Spleen (tissue), 11 donors: ENCODE measurements at regions not wholly inside any gene's neighbourhood (a gene's known extent, or its start where the extent isn't known, plus 50 kb on each side); places are given as distances from the start of the nearest gene placed in this dataset.

Experiments used
- DNase-seq: peaks from one replicate; pipeline ENCODE4 v3.0.0-alpha.2; 2020
- H3K27ac ChIP-seq, 8 donors: fragments of 200-600 bp; sonication (generic) in 7 of 8; 1 replicate in 4 of 8; 2 replicates in 4 of 8; pipeline versions ENCODE4 v1.5.0 to v1.8.0; 2016 to 2021; ENCODE audit warnings: inconsistent platforms in 4 of 8, mild to moderate bottlenecking in 4 of 8, moderate library complexity in 1 of 8
- H3K27me3 ChIP-seq, 7 donors: fragments of 200-600 bp; sonication (generic) in 6 of 7; replicated peaks in 1 of 7; 1 replicate in 4 of 7; 2 replicates in 3 of 7; pipeline versions ENCODE4 v1.5.0 to v1.8.0; 2016 to 2021; ENCODE audit warnings: inconsistent platforms in 3 of 7, mild to moderate bottlenecking in 1 of 7
- H3K36me3 ChIP-seq, 6 donors: fragments of 200-600 bp; sonication (generic) in 5 of 6; 1 replicate in 4 of 6; 2 replicates in 2 of 6; pipeline versions ENCODE4 v1.5.0 to v1.8.0; 2016 to 2021; ENCODE audit warnings: inconsistent platforms in 2 of 6
- H3K4me1 ChIP-seq, 6 donors: fragments of 200-600 bp; sonication (generic) in 5 of 6; 1 replicate in 3 of 6; 2 replicates in 3 of 6; pipeline versions ENCODE4 v1.5.0 to v1.8.0; 2016 to 2021; ENCODE audit warnings: inconsistent platforms in 3 of 6
- H3K4me3 ChIP-seq, 8 donors: fragments of 200-600 bp; sonication (generic) in 7 of 8; 1 replicate in 4 of 8; 2 replicates in 4 of 8; pipeline versions ENCODE4 v1.5.0 to v1.8.0; 2016 to 2021; ENCODE audit warnings: inconsistent platforms in 4 of 8, mild to moderate bottlenecking in 4 of 8, moderate library complexity in 2 of 8
- H3K9me3 ChIP-seq, 8 donors: fragments of 200-600 bp; sonication (generic) in 7 of 8; 1 replicate in 4 of 8; 2 replicates in 4 of 8; pipeline versions ENCODE4 v1.5.0 to v1.8.0; 2016 to 2021; ENCODE audit warnings: inconsistent platforms in 4 of 8
- POLR2A ChIP-seq, 3 donors: fragments of 450-650 bp; IDR thresholded peaks; one replicate each; pipeline ENCODE4 v1.5.1; 2017; ENCODE audit warnings: antibody characterized with exemption in 3 of 3, mild to moderate bottlenecking in 1 of 3
- POLR2AphosphoS5 ChIP-seq, 3 donors: sonication (generic); formaldehyde crosslinking; IDR thresholded peaks; one replicate each; pipeline ENCODE4 v1.5.1; 2017; ENCODE audit warnings: antibody characterized with exemption in 3 of 3
- WGBS, 5 donors: extraction: QIAGEN DNeasy Blood & Tissue Kit in 3 of 5; methylation state at CpG; one replicate each; pipeline versions ENCODE4 v1.1.5 to v1.1.7; 2013 to 2018; 5-methylcytosine and 5-hydroxymethylcytosine counted together
- intact Hi-C: fragments of 100-400 bp; cut with DNase I; formaldehyde crosslinking; loops from one replicate; pipeline ENCODE4 v1.15.0; 2023; ENCODE audit warnings: low total_unique reads
- TF ChIP-seq, protein P1 (sequence below), 11 experiments: fragments of 200-600 bp in 7 of 11; fragments of 450-650 bp in 4 of 11; sonication (generic) in 4 of 11; IDR thresholded peaks in 8 of 11; conservative IDR thresholded peaks in 3 of 11; 1 replicate in 7 of 11; 2 replicates in 4 of 11; pipeline versions ENCODE4 v1.4.0 to v1.8.0; 2016 to 2021; ENCODE audit warnings: antibody characterized with exemption in 11 of 11, inconsistent platforms in 4 of 11, mild to moderate bottlenecking in 1 of 11
- donor health status: healthy with polysubstance abuse.
- donor health status: DM: no; HTN: no; CAD: no; lungs with moderate emphysema.
- donor health status: DM: no; HTN: no; CAD: no.
- donor health status: Bipolar disorder and iron deficiency.
- donor health status: healthy.
- donor health status: DM: no; HTN: no; CAD: no.
- donor health status: DM: yes; HTN: yes; CAD: no.

DNA sequence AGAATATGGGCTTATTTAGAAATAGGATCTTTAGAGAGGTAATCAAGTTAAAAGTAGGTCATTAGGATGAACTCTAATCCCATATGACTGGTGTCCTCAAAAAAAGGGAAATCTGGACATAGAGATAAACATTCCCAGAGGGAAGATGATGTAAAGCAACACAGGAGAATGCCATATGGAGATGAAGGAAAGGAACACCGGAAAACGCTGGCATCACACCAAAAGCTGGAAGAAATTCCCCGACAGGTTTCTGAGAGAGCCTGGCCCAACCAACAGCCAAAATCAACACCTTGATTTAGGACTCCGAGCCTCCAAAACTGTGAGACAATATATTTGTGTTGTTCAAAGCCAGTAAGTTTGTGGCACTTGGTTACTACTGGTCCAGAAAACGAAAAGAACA lies 296.7 kb downstream of the DSEL start:
- no peak for DNase-seq
- Histone ChIP-seq H3K36me3 (no peaks in the 10 kb centered on the region), H3K27ac (no peak overlapping the region), H3K9me3 (no peaks in the 10 kb centered on the region), H3K4me3 (no peak overlapping the region), H3K27me3 (no peaks in the 10 kb centered on the region), H3K4me1 (peaks cover 0 to 6% (median 0%) of the 10 kb centered on the region in 6 donors)
- 74 to 86% (median 79%) methylated on average over 5 of the region's 5 CpGs for WGBS, 5 donors
- TF ChIP-seq POLR2AphosphoS5 (IDR thresholded peaks at IDR 0.05) (no peak), POLR2A (IDR thresholded peaks at IDR 0.05) (no peak)
- TF ChIP-seq, protein P1, sequence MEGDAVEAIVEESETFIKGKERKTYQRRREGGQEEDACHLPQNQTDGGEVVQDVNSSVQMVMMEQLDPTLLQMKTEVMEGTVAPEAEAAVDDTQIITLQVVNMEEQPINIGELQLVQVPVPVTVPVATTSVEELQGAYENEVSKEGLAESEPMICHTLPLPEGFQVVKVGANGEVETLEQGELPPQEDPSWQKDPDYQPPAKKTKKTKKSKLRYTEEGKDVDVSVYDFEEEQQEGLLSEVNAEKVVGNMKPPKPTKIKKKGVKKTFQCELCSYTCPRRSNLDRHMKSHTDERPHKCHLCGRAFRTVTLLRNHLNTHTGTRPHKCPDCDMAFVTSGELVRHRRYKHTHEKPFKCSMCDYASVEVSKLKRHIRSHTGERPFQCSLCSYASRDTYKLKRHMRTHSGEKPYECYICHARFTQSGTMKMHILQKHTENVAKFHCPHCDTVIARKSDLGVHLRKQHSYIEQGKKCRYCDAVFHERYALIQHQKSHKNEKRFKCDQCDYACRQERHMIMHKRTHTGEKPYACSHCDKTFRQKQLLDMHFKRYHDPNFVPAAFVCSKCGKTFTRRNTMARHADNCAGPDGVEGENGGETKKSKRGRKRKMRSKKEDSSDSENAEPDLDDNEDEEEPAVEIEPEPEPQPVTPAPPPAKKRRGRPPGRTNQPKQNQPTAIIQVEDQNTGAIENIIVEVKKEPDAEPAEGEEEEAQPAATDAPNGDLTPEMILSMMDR (IDR thresholded peaks at IDR 0.05 in 8 of 11, conservative IDR thresholded peaks at IDR 0.05 in 3 of 11) = no peak
- intact Hi-C loops = loop anchor here (5.0 kb wide), 1 partner anchor 1437 kb away; no protein-coding TSS in a partner anchor

DNA sequence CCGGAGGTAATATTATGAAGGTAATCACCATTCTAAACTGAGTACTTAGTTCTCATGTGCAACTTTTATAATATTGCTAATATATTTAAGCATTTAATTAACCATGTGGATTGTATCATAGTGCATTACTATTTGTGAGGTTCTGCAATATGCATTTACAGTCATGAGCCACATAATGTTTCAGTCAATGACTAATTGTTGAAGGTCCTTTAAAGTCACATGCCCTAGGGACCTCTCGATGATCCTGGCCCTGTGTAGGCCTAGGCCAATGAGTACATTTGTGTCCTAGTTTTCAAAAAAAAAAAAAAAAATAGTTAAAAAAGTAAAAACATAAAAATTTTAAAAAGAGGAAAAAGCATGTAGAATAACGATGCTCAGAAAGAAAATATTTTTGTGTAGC lies 298.0 kb downstream of the DSEL start:
- WGBS, 5 donors = 86 to 93% (median 89%) methylated on average over 3 of the region's 3 CpGs
- DNase-seq = no peak
- no peak overlapping the region for H3K4me3 ChIP-seq
- intact Hi-C loops = loop anchor here (5.0 kb wide), 1 partner anchor 1439 kb away; no protein-coding TSS in a partner anchor
- H3K4me1 ChIP-seq = peaks cover 0 to 6% (median 0%) of the 10 kb centered on the region in 6 donors
- H3K36me3 ChIP-seq = no peaks in the 10 kb centered on the region
- H3K27me3 ChIP-seq = no peaks in the 10 kb centered on the region
- no peaks in the 10 kb centered on the region for H3K9me3 ChIP-seq
- H3K27ac ChIP-seq = no peak overlapping the region
- TF ChIP-seq, protein P1 (IDR thresholded peaks at IDR 0.05 in 8 of 11, conservative IDR thresholded peaks at IDR 0.05 in 3 of 11) = no peak
- TF ChIP-seq POLR2A (IDR thresholded peaks at IDR 0.05) = no peak

- no peaks in the 10 kb centered on the region for H3K27me3 ChIP-seq
- intact Hi-C loops = loop anchor here (5.0 kb wide), 1 partner anchor 1440 kb away; no protein-coding TSS in a partner anchor
- H3K36me3 ChIP-seq = no peaks in the 10 kb centered on the region
- H3K4me1 ChIP-seq = peaks cover 0 to 6% (median 0%) of the 10 kb centered on the region in 6 donors
- H3K9me3 ChIP-seq = no peaks in the 10 kb centered on the region
- 4 to 9% (median 7%) methylated on average over 7 of the region's 7 CpGs for WGBS, 5 donors
- no peak for DNase-seq
- TF ChIP-seq POLR2AphosphoS5 (IDR thresholded peaks at IDR 0.05) (no peak), POLR2A (IDR thresholded peaks at IDR 0.05) (no peak)
- TF ChIP-seq, protein P1 (IDR thresholded peaks at IDR 0.05 in 8 of 11, conservative IDR thresholded peaks at IDR 0.05 in 3 of 11) = peak; percentile 57 to 83 (median 76)
- no peak overlapping the region for H3K4me3 ChIP-seq
- no peak overlapping the region for H3K27ac ChIP-seq
These were observed 298.9 kb downstream of the DSEL start for GRCh38 chr18:67217551-67218166.

GRCh38 chr18:67216846-67217245 lies 299.7 kb downstream of the DSEL start:
- no peak for DNase-seq
- Histone ChIP-seq H3K27ac (no peak overlapping the region), H3K4me3 (no peak overlapping the region), H3K4me1 (peaks cover 0 to 6% (median 0%) of the 10 kb centered on the region in 6 donors), H3K36me3 (no peaks in the 10 kb centered on the region), H3K27me3 (no peaks in the 10 kb centered on the region), H3K9me3 (no peaks in the 10 kb centered on the region)
- intact Hi-C loops = loop anchor here (5.0 kb wide), 1 partner anchor 1440 kb away; no protein-coding TSS in a partner anchor
- WGBS, 5 donors = 80 to 98% (median 86%) methylated on average over 1 of the region's 1 CpG
- TF ChIP-seq POLR2AphosphoS5 (IDR thresholded peaks at IDR 0.05) = no peak
- TF ChIP-seq, protein P1 (IDR thresholded peaks at IDR 0.05 in 8 of 11, conservative IDR thresholded peaks at IDR 0.05 in 3 of 11) = no peak
- TF ChIP-seq POLR2A (IDR thresholded peaks at IDR 0.05) = no peak
